DND-41 (cell line): ENCODE measurements at regions not wholly inside any gene's neighbourhood (a gene's known extent, or its start where the extent isn't known, plus 50 kb on each side); places are given as distances from the start of the nearest gene placed in this dataset.

Experiments used
- ATAC-seq: fragments of 200-7000 bp; cut with Tn5 transposase; 3 replicates; pipeline ENCODE4 v1.9.1; 2021; ENCODE audit warnings: low read depth; ENCODE audit not compliant: insufficient read depth
- DNase-seq: peaks from one replicate; pipeline ENCODE4 v3.0.0-alpha.2; 2020
- H2AFZ ChIP-seq: 2 replicates; pipeline ENCODE4 v1.6.0; 2012; ENCODE audit warnings: low read depth, low read length
- H3K27ac ChIP-seq: 2 replicates; pipeline ENCODE4 v1.5.1; 2012; ENCODE audit warnings: low read length, inconsistent platforms
- H3K27me3 ChIP-seq: fragments of 200-600 bp; sonication (generic); 2 replicates; pipeline ENCODE4 v1.6.0; 2012; ENCODE audit warnings: low read length, mild to moderate bottlenecking, inconsistent platforms; ENCODE audit not compliant: insufficient read depth, poor library complexity
- H3K36me3 ChIP-seq: 2 replicates; pipeline ENCODE4 v1.5.1; 2012; ENCODE audit warnings: low read length, inconsistent platforms; ENCODE audit not compliant: insufficient read depth
- H3K4me1 ChIP-seq: 2 replicates; pipeline ENCODE4 v1.5.1; 2012; ENCODE audit warnings: mild to moderate bottlenecking, low read length; ENCODE audit not compliant: insufficient read depth
- H3K4me2 ChIP-seq: 2 replicates; pipeline ENCODE4 v1.6.0; 2012; ENCODE audit warnings: mild to moderate bottlenecking, moderate library complexity, low read length, inconsistent platforms; ENCODE audit not compliant: insufficient read depth
- H3K4me3 ChIP-seq, 2 experiments: fragments of 200-600 bp in 1 of 2; shearing (Covaris generic) in 1 of 2; 2 replicates each; pipeline ENCODE4 v1.5.1; 2012 to 2016; ENCODE audit warnings: inconsistent platforms in 2 of 2, low read length in 2 of 2, mild to moderate bottlenecking in 2 of 2, low read depth in 1 of 2, moderate library complexity in 1 of 2
- H3K79me2 ChIP-seq: 2 replicates; pipeline ENCODE4 v1.6.0; 2012; ENCODE audit warnings: low read length, inconsistent platforms; ENCODE audit not compliant: insufficient read depth
- H3K9ac ChIP-seq: 2 replicates; pipeline ENCODE4 v1.6.0; 2012; ENCODE audit warnings: low read depth, mild to moderate bottlenecking, inconsistent platforms, low read length, moderate library complexity
- H3K9me3 ChIP-seq: 2 replicates; pipeline ENCODE4 v1.5.1; 2012; ENCODE audit warnings: low read length, moderate library complexity, mild to moderate bottlenecking, inconsistent platforms; ENCODE audit not compliant: insufficient read depth, severe bottlenecking
- H4K20me1 ChIP-seq: 2 replicates; pipeline ENCODE4 v1.6.0; 2012; ENCODE audit warnings: low read length; ENCODE audit not compliant: insufficient read depth
- CTCF ChIP-seq: IDR thresholded peaks from 2 replicates; pipeline ENCODE4 v1.5.1; 2012; ENCODE audit warnings: borderline replicate concordance, low read length, moderate library complexity, mild to moderate bottlenecking; ENCODE audit not compliant: poor library complexity, severe bottlenecking; ENCODE audit errors: extremely low read depth
- EZH2 ChIP-seq: IDR thresholded peaks from 3 replicates; pipeline ENCODE4 v1.6.1; 2012; ENCODE audit warnings: borderline replicate concordance, low read depth, mild to moderate bottlenecking, moderate library complexity, low read length, inconsistent platforms; ENCODE audit not compliant: severe bottlenecking

GRCh38 chr9:87786876-87787275 is 61.0 kb downstream of the CTSL start:
- no peak overlapping the region for H3K9ac ChIP-seq
- no peaks in the 10 kb centered on the region for H3K79me2 ChIP-seq
- no peak overlapping the region for H3K4me2 ChIP-seq
- H3K9me3 ChIP-seq, result no peaks in the 10 kb centered on the region
- ATAC-seq, result no peak
- H3K27ac ChIP-seq, result no peak overlapping the region
- H4K20me1 ChIP-seq, result no peaks in the 10 kb centered on the region
- TF ChIP-seq CTCF (no peak), EZH2 (no peak)
- no peak for DNase-seq
- no peak overlapping the region for H3K4me3 ChIP-seq
- no peak overlapping the region for H2AFZ ChIP-seq
- no peaks in the 10 kb centered on the region for H3K27me3 ChIP-seq
- no peaks in the 10 kb centered on the region for H3K4me1 ChIP-seq
- no peaks in the 10 kb centered on the region for H3K36me3 ChIP-seq

GRCh38 chr9:87787735-87788134 is 61.8 kb downstream of the CTSL start:
- Histone ChIP-seq H4K20me1 (no peaks in the 10 kb centered on the region), H3K4me2 (no peak overlapping the region), H3K4me1 (no peaks in the 10 kb centered on the region), H3K27ac (no peak overlapping the region), H3K9me3 (no peaks in the 10 kb centered on the region), H3K79me2 (no peaks in the 10 kb centered on the region), H3K27me3 (no peaks in the 10 kb centered on the region), H3K9ac (no peak overlapping the region), H3K36me3 (no peaks in the 10 kb centered on the region), H2AFZ (no peak overlapping the region), H3K4me3 (no peak overlapping the region)
- DNase-seq (no peak), ATAC-seq (no peak)
- no peak for TF ChIP-seq EZH2
- TF ChIP-seq CTCF, result no peak

- Histone ChIP-seq H3K27me3 (no peaks in the 10 kb centered on the region), H3K9me3 (no peaks in the 10 kb centered on the region), H3K9ac (no peak overlapping the region), H4K20me1 (no peaks in the 10 kb centered on the region), H3K36me3 (no peaks in the 10 kb centered on the region), H3K79me2 (no peaks in the 10 kb centered on the region), H2AFZ (no peak overlapping the region), H3K27ac (no peak overlapping the region), H3K4me2 (no peak overlapping the region), H3K4me1 (no peaks in the 10 kb centered on the region), H3K4me3 (no peak overlapping the region)
- ATAC-seq (no peak; the same call in 2 of the 3 replicates), DNase-seq (no peak)
- TF ChIP-seq EZH2, result no peak
These were observed 66.9 kb downstream of the CTSL start for GRCh38 chr9:87792831-87793288.

GRCh38 chr9:87793292-87793691 is 67.4 kb downstream of the CTSL start:
- no peaks in the 10 kb centered on the region for H4K20me1 ChIP-seq
- no peaks in the 10 kb centered on the region for H3K9me3 ChIP-seq
- DNase-seq (no peak), ATAC-seq (no peak)
- no peak overlapping the region for H3K27ac ChIP-seq
- no peaks in the 10 kb centered on the region for H3K36me3 ChIP-seq
- no peaks in the 10 kb centered on the region for H3K79me2 ChIP-seq
- no peak overlapping the region for H3K4me3 ChIP-seq
- TF ChIP-seq EZH2, result no peak
- TF ChIP-seq CTCF, result no peak
- H2AFZ ChIP-seq, result no peak overlapping the region
- no peaks in the 10 kb centered on the region for H3K27me3 ChIP-seq
- no peak overlapping the region for H3K9ac ChIP-seq
- no peak overlapping the region for H3K4me2 ChIP-seq
- no peaks in the 10 kb centered on the region for H3K4me1 ChIP-seq
